Astrocyte (in vitro differentiated cells and primary cell): ENCODE measurements at regions not wholly inside any gene's neighbourhood (a gene's known extent, or its start where the extent isn't known, plus 50 kb on each side); places are given as distances from the start of the nearest gene placed in this dataset.

Experiments
- DNase-seq: peaks from one replicate; pipeline ENCODE4 v3.0.0-alpha.2; 2010; ENCODE audit warnings: low read depth
- FAIRE-seq: peaks from 2 replicates; lab custom pipeline; 2011; peaks lifted over from hg19 to GRCh38; lab: Jason Lieb, UNC
- H2AFZ ChIP-seq: 2 replicates; pipeline ENCODE4 v1.6.0; 2012; ENCODE audit warnings: low read depth, low read length, inconsistent platforms
- H3K27ac ChIP-seq: 2 replicates; pipeline ENCODE4 v1.5.1; 2011; ENCODE audit warnings: low read depth, low read length, inconsistent platforms
- H3K27me3 ChIP-seq: 2 replicates; pipeline ENCODE4 v1.6.0; 2011; ENCODE audit warnings: low read length, inconsistent platforms; ENCODE audit not compliant: insufficient read depth
- H3K36me3 ChIP-seq: 2 replicates; pipeline ENCODE4 v1.5.1; 2011; ENCODE audit warnings: low read length, inconsistent platforms; ENCODE audit not compliant: insufficient read depth
- H3K4me1 ChIP-seq: 2 replicates; pipeline ENCODE4 v1.5.1; 2011; ENCODE audit warnings: low read length, inconsistent platforms; ENCODE audit not compliant: insufficient read depth
- H3K4me2 ChIP-seq: 2 replicates; pipeline ENCODE4 v1.6.0; 2012; ENCODE audit warnings: low read length, inconsistent platforms
- H3K4me3 ChIP-seq: 2 replicates; pipeline ENCODE4 v1.5.1; 2011; ENCODE audit warnings: low read depth, mild to moderate bottlenecking, low read length, inconsistent platforms; ENCODE audit not compliant: insufficient read depth
- H3K79me2 ChIP-seq: 2 replicates; pipeline ENCODE4 v1.6.0; 2012; ENCODE audit warnings: mild to moderate bottlenecking, low read length, inconsistent platforms; ENCODE audit not compliant: insufficient read depth
- H3K9ac ChIP-seq: 2 replicates; pipeline ENCODE4 v1.6.0; 2012; ENCODE audit warnings: mild to moderate bottlenecking, low read length, inconsistent platforms
- H3K9me3 ChIP-seq: 2 replicates; pipeline ENCODE4 v1.5.1; 2012; ENCODE audit warnings: low read depth, mild to moderate bottlenecking, low read length, inconsistent platforms; ENCODE audit not compliant: insufficient read depth
- H4K20me1 ChIP-seq: 2 replicates; pipeline ENCODE4 v1.6.0; 2012; ENCODE audit warnings: low read length, inconsistent platforms; ENCODE audit not compliant: insufficient read depth
- H3K27ac Mint-ChIP-seq: one replicate; pipeline ENCODE4 v1.8.0; 2021; ENCODE audit warnings: mild to moderate bottlenecking, mixed read lengths; ENCODE audit not compliant: unreplicated experiment
- H3K27me3 Mint-ChIP-seq: one replicate; pipeline ENCODE4 v1.8.0; 2021; ENCODE audit warnings: low read depth, mixed read lengths; ENCODE audit not compliant: unreplicated experiment
- H3K36me3 Mint-ChIP-seq: one replicate; pipeline ENCODE4 v1.8.0; 2021; ENCODE audit warnings: low read depth, mixed read lengths; ENCODE audit not compliant: unreplicated experiment
- H3K4me1 Mint-ChIP-seq: one replicate; pipeline ENCODE4 v1.8.0; 2021; ENCODE audit warnings: low read depth, mixed read lengths; ENCODE audit not compliant: unreplicated experiment
- H3K4me3 Mint-ChIP-seq: one replicate; pipeline ENCODE4 v1.8.0; 2021; ENCODE audit warnings: mild to moderate bottlenecking, moderate library complexity, mixed read lengths; ENCODE audit not compliant: unreplicated experiment
- H3K9me3 Mint-ChIP-seq: one replicate; pipeline ENCODE4 v1.8.0; 2021; ENCODE audit warnings: mild to moderate bottlenecking, mixed read lengths; ENCODE audit not compliant: unreplicated experiment
- EZH2 ChIP-seq: IDR thresholded peaks from 2 replicates; pipeline ENCODE4 v1.6.1; 2012; ENCODE audit warnings: mild to moderate bottlenecking, low read length, inconsistent platforms; ENCODE audit not compliant: insufficient read depth
- TF ChIP-seq, protein P1 (sequence below): IDR thresholded peaks from 2 replicates; pipeline ENCODE4 v1.5.1; 2011; ENCODE audit warnings: low read depth, mild to moderate bottlenecking, inconsistent platforms, low read length, moderate library complexity; ENCODE audit not compliant: insufficient read depth

- no peaks in the 10 kb centered on the region for H3K4me1 ChIP-seq
- no peaks in the 10 kb centered on the region for H3K27me3 Mint-ChIP-seq
- H4K20me1 ChIP-seq = no peaks in the 10 kb centered on the region
- FAIRE-seq (no peak), DNase-seq (no peak)
- H3K4me3 Mint-ChIP-seq = no peak overlapping the region
- TF ChIP-seq, protein P1, sequence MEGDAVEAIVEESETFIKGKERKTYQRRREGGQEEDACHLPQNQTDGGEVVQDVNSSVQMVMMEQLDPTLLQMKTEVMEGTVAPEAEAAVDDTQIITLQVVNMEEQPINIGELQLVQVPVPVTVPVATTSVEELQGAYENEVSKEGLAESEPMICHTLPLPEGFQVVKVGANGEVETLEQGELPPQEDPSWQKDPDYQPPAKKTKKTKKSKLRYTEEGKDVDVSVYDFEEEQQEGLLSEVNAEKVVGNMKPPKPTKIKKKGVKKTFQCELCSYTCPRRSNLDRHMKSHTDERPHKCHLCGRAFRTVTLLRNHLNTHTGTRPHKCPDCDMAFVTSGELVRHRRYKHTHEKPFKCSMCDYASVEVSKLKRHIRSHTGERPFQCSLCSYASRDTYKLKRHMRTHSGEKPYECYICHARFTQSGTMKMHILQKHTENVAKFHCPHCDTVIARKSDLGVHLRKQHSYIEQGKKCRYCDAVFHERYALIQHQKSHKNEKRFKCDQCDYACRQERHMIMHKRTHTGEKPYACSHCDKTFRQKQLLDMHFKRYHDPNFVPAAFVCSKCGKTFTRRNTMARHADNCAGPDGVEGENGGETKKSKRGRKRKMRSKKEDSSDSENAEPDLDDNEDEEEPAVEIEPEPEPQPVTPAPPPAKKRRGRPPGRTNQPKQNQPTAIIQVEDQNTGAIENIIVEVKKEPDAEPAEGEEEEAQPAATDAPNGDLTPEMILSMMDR = no peak
- no peak for TF ChIP-seq EZH2
- H3K4me2 ChIP-seq = no peak overlapping the region
- H3K36me3 ChIP-seq = no peaks in the 10 kb centered on the region
- H3K9ac ChIP-seq = no peak overlapping the region
- H3K4me3 ChIP-seq = no peak overlapping the region
- H3K27ac Mint-ChIP-seq = no peak overlapping the region
- no peaks in the 10 kb centered on the region for H3K36me3 Mint-ChIP-seq
- H3K9me3 ChIP-seq = peaks cover 11% of the 10 kb centered on the region
- no peak overlapping the region for H2AFZ ChIP-seq
- no peaks in the 10 kb centered on the region for H3K4me1 Mint-ChIP-seq
- peaks cover 6% of the 10 kb centered on the region for H3K9me3 Mint-ChIP-seq
- no peaks in the 10 kb centered on the region for H3K27me3 ChIP-seq
- no peak overlapping the region for H3K27ac ChIP-seq
- no peaks in the 10 kb centered on the region for H3K79me2 ChIP-seq
Observed at GRCh38 chr2:81194176-81194575, 889.6 kb upstream of the LRRTM1 start.

GRCh38 chr2:81181845-81182244 is 877.3 kb upstream of the LRRTM1 start:
- H3K9me3 ChIP-seq = peaks cover 10% of the 10 kb centered on the region
- no peaks in the 10 kb centered on the region for H3K4me1 ChIP-seq
- Mint-ChIP-seq H3K36me3 (no peaks in the 10 kb centered on the region), H3K9me3 (no peaks in the 10 kb centered on the region), H3K27me3 (no peaks in the 10 kb centered on the region), H3K27ac (no peak overlapping the region), H3K4me1 (no peaks in the 10 kb centered on the region), H3K4me3 (no peak overlapping the region)
- no peak for FAIRE-seq
- no peak overlapping the region for H3K4me3 ChIP-seq
- no peak overlapping the region for H3K4me2 ChIP-seq
- no peak overlapping the region for H3K9ac ChIP-seq
- no peak for DNase-seq
- no peak overlapping the region for H2AFZ ChIP-seq
- no peaks in the 10 kb centered on the region for H3K36me3 ChIP-seq
- H3K27me3 ChIP-seq = no peaks in the 10 kb centered on the region
- H4K20me1 ChIP-seq = no peaks in the 10 kb centered on the region
- no peaks in the 10 kb centered on the region for H3K79me2 ChIP-seq
- H3K27ac ChIP-seq = no peak overlapping the region
- no peak for TF ChIP-seq EZH2
- TF ChIP-seq, protein P1 = no peak

GRCh38 chr2:81171447-81171846 is 866.9 kb upstream of the LRRTM1 start:
- Histone ChIP-seq H3K27ac (no peak overlapping the region), H3K4me3 (no peak overlapping the region), H2AFZ (no peak overlapping the region), H3K79me2 (no peaks in the 10 kb centered on the region), H3K9me3 (no peaks in the 10 kb centered on the region), H3K27me3 (no peaks in the 10 kb centered on the region), H3K36me3 (no peaks in the 10 kb centered on the region), H3K9ac (no peak overlapping the region), H4K20me1 (no peaks in the 10 kb centered on the region), H3K4me2 (no peak overlapping the region), H3K4me1 (no peaks in the 10 kb centered on the region)
- Mint-ChIP-seq H3K4me1 (no peaks in the 10 kb centered on the region), H3K9me3 (no peaks in the 10 kb centered on the region), H3K36me3 (no peaks in the 10 kb centered on the region), H3K4me3 (no peak overlapping the region), H3K27me3 (peaks cover 3% of the 10 kb centered on the region), H3K27ac (no peak overlapping the region)
- no peak for FAIRE-seq
- TF ChIP-seq, protein P1 = no peak
- TF ChIP-seq EZH2 = no peak
- DNase-seq = no peak
